NCI-H69 (cell line): ENCODE measurements at regions not wholly inside any gene's neighbourhood (a gene's known extent, or its start where the extent isn't known, plus 50 kb on each side); places are given as distances from the start of the nearest gene placed in this dataset.

ENCODE experiments used
- DNase-seq: peaks from one replicate; lab custom pipeline; 2025; lab: John Stamatoyannopoulos, UW

- peak; percentile 52 for DNase-seq
Observed at GRCh38 chr7:28292834-28293526, 112.4 kb upstream of the JAZF1 start.

DNA sequence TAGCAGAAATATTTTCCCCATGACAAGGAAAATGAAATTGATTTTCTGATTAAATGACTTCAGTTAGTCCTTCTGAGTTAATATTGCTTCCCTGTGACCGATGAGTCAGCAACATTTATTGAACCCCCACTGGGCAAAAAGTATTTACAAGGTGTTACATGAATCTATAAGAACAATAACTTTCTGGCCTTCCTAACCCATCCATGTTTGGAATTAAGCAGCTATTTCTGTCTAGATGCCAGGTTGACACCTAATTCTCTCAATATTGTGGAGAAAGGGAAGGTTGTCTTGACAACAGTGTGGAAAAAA lies 112.9 kb upstream of the JAZF1 start:
- DNase-seq: peak; percentile 53

DNA sequence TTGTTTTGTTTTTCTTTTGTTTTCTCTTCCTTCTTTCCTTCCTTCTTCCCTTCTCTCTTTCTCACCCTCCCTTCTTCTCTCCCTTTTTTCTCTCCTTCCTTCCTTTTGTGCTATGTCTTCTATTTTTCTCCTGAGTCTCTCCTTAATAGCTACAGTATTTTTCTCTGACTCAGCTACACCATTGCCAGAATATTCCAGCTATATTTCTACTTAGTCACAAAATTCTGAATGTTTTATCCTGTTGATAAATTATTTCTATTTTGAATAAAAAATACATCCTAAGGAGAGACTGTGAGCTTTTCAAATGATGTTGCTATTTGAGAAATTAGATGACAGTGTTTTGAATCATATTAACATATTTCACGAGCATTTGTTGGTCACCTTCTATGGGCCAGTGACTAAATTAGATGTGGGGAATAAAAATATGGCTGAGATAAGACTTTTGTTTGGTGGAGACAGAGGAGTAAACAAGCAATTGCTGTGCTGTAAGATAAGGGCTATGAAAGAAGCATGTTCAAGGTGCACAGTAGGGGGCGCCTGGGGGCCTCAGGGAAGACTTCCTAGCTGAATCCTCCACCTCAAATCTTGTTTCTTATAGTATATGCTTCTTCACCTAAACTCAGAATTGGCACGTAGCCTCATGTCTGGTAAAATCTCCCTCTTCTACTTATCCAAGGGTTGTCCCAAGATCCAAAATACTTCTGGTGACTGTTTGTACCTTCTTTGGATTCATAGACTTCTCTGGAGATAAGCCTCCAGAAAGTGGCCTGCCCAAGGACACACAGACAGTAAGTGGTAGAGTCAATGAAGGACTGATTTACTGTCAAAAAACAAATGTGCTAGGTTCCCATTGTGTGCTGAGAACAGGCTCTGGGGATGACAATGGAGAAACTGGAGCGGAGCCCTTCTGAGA lies 115.5 kb upstream of the CREB5 start:
- DNase-seq: peak; percentile 79

GRCh38 chr7:28297801-28298459 lies 114.4 kb upstream of the CREB5 start:
- DNase-seq: no peak

- peak; percentile 93 for DNase-seq
Observed at GRCh38 chr7:28298870-28299518, 113.3 kb upstream of the CREB5 start.

DNA sequence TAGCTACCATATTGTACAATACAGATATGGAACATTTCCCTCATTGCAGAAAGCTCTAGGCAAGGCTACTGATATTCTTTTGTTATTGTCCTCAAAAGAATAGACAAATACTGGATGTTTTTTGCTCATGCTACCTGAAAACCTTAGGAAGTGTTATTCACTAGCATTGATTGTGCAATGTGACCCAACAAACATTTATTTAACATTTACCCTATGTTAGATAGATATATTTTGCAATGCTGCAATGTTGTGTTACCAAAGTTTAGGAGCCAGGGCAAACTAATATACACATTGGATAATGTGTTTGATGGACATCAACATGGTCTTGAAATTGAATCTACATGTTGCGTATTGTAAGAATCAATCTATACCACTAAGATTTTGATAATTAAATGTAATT lies 112.8 kb upstream of the CREB5 start:
- peak; percentile 58 for DNase-seq

DNA sequence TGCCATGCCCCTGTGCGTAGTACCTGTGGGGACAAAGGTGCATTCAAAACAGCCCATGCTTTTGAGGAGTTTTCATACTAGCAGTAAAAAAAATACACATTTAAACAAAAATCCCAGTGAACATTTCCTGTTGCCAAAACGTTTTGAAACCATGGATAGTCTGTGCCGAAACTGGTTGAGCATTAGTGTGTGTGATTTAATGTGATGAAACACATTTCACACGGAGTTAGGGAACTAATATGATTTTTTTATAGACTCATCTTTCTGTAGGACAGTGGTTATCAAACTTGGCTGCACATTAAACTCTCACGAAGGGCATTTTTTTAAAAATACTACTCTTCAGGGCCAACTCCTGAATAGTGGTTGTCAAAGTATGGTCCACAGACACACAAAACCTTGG lies 111.8 kb upstream of the CREB5 start:
- no peak for DNase-seq

GRCh38 chr7:28301148-28301641 lies 111.1 kb upstream of the CREB5 start:
- peak; percentile 44 for DNase-seq

DNA sequence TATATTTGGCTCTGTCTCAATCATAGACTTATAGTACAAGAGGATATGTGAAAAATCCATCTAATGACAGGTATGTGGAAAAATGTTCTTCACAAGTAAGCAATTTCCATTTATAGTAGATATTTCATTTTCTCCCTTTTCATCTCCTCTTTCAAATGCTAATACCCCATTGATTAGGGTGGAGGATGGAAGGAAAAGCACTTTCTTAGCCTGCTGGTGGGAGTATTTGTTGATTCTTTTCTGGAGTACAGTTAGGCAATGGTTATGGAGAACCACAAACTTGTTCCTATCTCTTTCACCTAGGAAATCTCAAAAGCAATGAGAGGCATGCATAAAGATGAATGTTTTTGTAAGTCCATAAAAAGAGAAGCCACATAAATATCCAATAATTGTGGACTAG lies 108.0 kb upstream of the CREB5 start:
- DNase-seq: peak; percentile 47

GRCh38 chr7:28309704-28310459 lies 102.4 kb upstream of the CREB5 start:
- no peak for DNase-seq

DNA sequence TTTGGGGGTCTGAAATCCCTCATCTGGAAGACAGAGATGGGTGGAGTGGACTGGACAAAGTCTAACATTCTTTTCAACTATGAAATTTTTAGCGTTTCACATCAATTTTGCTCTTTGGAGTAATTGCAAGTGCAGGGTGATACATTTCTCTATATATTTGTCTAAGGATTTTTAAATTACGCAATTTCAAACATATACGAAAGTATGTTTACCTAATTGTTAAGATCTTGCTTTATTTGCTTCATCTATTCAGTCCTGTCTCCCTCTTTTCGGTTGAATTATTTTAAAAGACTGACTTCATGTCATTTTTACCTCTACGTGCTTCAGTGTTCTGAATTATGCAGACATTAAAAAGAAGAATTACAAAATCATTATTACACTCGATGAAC lies 101.9 kb upstream of the CREB5 start:
- DNase-seq: no peak

GRCh38 chr7:28311670-28312069 lies 100.6 kb upstream of the CREB5 start:
- DNase-seq: no peak

DNA sequence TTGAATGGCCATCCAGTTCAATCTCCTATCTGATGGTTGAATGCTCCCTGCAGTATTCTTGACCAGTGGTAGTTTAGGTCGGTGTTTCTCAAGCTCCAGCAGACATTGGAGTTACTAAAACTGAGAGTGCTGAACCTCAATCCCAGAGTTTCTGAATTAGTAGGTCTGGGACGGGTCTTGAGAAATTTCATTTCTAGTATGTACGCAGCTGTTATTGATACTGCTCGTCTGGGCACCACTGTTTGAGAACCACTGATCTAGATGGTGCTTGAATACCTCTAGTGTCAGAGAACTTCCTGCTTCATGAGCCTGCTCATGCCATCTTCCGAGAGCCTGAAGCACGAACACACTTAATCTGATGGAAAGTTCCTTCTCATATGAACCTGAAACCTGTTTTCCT lies 99.4 kb upstream of the CREB5 start:
- DNase-seq: no peak

GRCh38 chr7:28314841-28315240 lies 97.5 kb upstream of the CREB5 start:
- DNase-seq: no peak

DNA sequence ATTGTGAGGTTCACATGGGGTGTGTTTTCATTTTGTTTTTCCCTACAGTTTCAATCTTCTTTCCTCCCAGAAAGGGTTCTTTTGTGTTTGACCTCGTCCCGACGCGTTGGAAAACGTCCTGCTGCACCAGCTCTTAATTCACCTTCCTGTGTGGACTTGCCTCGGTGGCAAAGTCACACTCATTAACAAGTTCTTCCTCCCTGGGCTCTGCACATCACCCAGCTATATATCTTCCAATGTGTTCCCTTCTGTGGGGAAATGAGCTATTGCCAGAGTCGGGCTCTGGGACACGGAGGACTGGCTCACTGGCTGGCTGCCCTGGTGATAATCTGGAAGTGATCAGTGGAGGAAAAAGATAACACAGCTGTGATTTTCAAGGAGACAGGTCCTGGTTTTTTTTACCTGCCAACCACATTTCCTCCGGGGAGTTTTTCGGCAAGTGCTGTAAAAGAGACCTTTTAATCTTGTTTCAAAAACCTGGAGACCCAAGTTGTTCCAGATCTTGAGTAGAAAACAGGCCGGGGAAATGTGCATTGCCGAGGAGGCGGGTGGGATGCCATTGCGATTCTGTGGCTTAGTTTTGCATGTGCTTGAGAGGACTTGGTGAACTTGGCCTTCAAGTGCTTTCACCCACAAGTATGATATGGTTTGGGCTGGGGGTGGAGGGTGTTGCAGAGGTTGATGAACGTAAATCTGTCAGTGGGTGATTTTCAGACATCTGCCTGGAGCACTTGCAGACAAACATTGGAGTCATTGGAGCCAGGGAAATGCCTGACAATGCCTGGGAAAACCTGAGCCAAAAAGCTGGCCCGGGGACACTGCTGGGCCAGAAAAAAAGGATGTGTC lies 96.5 kb upstream of the CREB5 start:
- peak; percentile 46 for DNase-seq

DNA sequence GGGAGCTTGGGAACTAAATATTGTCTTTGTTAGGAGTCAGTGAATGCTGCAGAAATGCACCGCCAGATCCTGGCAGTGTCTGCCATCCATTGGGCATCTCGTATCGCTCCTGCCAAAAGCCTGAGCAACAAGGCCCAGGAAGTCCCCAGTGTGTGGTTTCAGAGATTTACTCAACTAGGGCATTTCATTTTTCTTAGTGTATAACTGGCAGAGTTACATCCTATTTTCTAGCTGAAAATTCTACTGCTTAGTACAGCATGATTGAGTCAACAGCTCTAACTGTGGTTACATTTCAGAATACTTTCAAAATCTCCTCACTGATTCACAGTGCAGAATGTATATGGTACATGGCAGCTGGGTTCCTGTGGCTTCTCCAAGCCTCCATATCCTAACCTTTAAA lies 95.8 kb upstream of the CREB5 start:
- DNase-seq: no peak

- DNase-seq: no peak
Observed at GRCh38 chr7:28318101-28318762, 94.1 kb upstream of the CREB5 start.

GRCh38 chr7:28323833-28324232 lies 88.5 kb upstream of the CREB5 start:
- DNase-seq: no peak

GRCh38 chr7:28328146-28328545 lies 84.2 kb upstream of the CREB5 start:
- peak; percentile 78 for DNase-seq
